ENCODE measurements at regions not wholly inside any gene's neighbourhood (a gene's known extent, or its start where the extent isn't known, plus 50 kb on each side); places are given as distances from the start of the nearest gene placed in this dataset.

DNA sequence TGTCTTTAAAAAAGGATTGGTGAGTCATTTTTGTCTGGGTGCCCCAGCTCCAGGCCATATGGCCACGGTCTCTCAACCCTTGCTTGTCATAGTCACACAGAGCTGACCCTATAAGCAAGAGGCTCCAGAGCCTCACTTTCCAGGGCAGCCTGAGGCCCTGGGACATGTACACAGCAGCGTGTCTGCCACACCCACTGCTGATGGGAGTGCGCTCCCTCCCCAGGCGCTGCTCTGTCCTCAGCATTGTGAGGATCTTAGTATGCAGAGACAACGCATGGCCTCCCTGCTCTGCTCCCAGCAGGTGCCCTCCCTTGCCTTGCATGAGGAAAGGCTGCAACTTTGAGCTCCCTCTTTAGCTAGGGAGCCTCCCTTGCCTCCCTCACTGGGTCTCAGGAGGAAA, 80.8 kb upstream of the CRHR1 start:
- Histone ChIP-seq H3K4me2 (no peak overlapping the region), H3K4me3 (no peak overlapping the region), H3K27me3 (no peaks in the 10 kb centered on the region), H3K9ac (no peak overlapping the region), H3K9me3 (replicated peaks in 1 of 11) (no peaks in the 10 kb centered on the region), H4K20me1 (peaks cover 0 to 22% (median 0%) of the 10 kb centered on the region in 11 experiments; a peak in 4 of 22 replicates), H3K4me1 (no peaks in the 10 kb centered on the region), H3K27ac (no peak overlapping the region), H3K36me3 (no peaks in the 10 kb centered on the region)
- no peak for TF ChIP-seq Cebpa-rat (IDR thresholded peaks at IDR 0.05)

DNA sequence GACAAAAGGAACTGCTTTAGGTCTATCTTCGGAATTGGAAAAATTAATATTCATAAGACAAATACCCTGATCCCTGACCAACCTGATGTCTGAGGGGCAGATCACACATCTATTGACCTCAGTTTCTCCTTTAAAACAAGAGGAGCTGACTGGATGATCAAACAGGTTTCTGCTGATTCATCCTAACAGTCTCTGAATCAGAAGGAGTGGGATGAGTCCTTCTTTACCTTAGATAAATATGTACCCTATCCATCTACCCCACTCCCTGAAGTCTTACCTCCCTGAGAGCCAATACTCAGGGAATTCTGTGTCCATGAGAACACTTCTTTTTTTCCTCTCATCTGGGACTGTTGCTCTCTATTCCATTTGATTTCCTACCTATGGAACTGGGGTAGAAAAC, 80.3 kb upstream of the CRHR1 start:
- H3K27ac ChIP-seq, result no peak overlapping the region

DNA sequence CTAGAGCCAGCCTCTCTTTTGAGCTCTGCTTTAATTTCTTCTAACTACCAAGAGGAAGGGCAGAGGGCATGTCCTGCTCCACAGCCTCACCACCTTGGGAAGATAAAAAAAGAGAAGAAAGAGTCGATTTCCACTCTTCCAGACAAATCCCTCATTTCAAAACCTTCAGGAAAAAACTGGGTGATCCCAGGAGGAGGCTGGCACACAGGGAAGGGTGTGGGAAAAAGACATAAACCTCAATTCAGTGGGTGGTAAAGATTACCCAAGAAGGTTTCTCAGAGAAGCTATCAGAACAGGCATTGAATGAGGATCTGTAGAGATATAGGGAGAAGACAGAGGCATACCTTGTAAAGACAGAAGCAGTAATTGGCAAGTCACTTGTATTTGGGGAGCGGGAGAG, 79.9 kb upstream of the CRHR1 start:
- no peak overlapping the region for H3K27ac ChIP-seq

More for the DNA sequence above, 80.3 kb upstream of the CRHR1 start:
- peaks cover 0 to 22% (median 0%) of the 10 kb centered on the region in 11 experiments; a peak in 4 of 22 replicates for H4K20me1 ChIP-seq
- H3K4me2 ChIP-seq, result no peak overlapping the region
- H3K36me3 ChIP-seq, result no peaks in the 10 kb centered on the region
- no peak overlapping the region for H3K4me3 ChIP-seq
- no peak overlapping the region for H3K9ac ChIP-seq
- H3K9me3 ChIP-seq (replicated peaks in 1 of 11), result no peaks in the 10 kb centered on the region
- H3K4me1 ChIP-seq, result no peaks in the 10 kb centered on the region
- no peak for TF ChIP-seq Cebpa-rat (IDR thresholded peaks at IDR 0.05)
- H3K27me3 ChIP-seq, result no peaks in the 10 kb centered on the region

DNA sequence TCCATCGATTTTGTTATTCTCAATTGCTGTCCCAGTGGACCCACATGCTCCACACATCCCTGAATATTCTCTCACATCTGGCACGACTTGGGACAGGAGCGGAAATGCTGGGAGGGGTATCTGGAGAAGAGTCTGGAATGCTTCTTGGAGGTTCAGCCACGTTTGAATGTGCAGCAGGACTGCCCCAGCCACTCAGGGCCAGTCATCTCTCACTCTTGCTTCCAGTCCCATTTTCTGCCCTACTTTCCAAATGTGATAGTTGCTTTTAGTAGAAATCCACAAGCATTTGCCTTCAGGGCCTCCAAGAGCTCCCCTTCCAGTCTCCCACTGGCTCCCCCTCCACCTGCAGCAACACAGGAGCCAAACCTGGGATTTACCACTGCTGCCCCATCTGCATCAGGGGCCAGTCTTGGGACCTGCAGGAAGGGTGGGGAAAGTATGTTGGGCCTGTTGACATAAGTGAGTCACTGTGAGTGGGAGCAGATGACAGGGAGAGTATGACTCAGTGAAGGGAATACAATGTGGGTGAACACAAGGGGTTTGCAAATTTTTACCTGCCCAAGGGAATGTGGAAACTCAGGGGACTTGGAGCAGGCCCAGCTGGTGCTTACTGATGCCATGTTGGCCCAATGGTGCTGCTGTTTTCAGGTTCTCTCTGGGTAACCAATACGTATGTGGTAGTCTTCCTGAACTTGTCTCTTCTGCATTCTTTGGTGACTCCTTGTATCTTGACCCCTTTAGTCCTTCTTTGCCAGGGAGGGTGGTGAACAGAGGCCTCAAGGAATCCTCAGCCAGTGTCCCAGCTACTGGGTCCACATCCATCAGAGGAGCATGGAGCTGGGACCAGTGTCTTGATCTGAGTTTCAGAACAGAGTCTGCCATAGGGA, 78.8 kb upstream of the CRHR1 start:
- H4K20me1 ChIP-seq, result peaks cover 0 to 22% (median 0%) of the 10 kb centered on the region in 11 experiments; a peak in 4 of 22 replicates
- H3K36me3 ChIP-seq, result no peaks in the 10 kb centered on the region
- no peak overlapping the region for H3K4me2 ChIP-seq
- peaks cover 0 to 8% (median 6%) of the 10 kb centered on the region in 10 experiments; a peak in 15 of 20 replicates for H3K4me1 ChIP-seq
- H3K9me3 ChIP-seq (replicated peaks in 1 of 11), result no peaks in the 10 kb centered on the region
- H3K27ac ChIP-seq, result no peak overlapping the region
- no peak for TF ChIP-seq Cebpa-rat (IDR thresholded peaks at IDR 0.05)
- H3K9ac ChIP-seq, result no peak overlapping the region
- H3K4me3 ChIP-seq, result no peak overlapping the region
- no peaks in the 10 kb centered on the region for H3K27me3 ChIP-seq

More for the DNA sequence above, 79.9 kb upstream of the CRHR1 start:
- Histone ChIP-seq H3K4me1 (no peaks in the 10 kb centered on the region), H3K4me2 (no peak overlapping the region), H3K9me3 (replicated peaks in 1 of 11) (no peaks in the 10 kb centered on the region), H3K9ac (no peak overlapping the region), H4K20me1 (peaks cover 0 to 22% (median 0%) of the 10 kb centered on the region in 11 experiments; a peak in 4 of 22 replicates), H3K27me3 (no peaks in the 10 kb centered on the region), H3K4me3 (no peak overlapping the region), H3K36me3 (no peaks in the 10 kb centered on the region)
- no peak for TF ChIP-seq Cebpa-rat (IDR thresholded peaks at IDR 0.05)

DNA sequence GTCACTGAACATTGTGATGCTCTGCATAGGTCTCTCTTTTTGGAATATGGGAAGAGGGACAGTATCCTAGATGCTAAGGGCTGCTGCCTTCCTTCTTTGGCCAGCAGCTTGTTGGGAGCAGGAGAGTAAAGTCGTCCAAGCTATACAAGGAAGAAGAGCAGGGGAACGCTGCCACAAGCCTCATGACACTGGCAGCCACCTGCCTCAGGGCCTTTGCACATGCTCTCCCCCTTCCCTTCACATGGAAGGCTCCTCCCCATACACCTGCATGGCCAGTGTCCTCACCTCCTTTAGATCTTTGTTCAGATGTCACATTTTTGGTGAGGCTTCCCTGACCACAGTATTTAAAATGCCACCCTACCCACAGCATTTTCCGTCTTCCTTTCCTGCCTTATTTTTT, 78.1 kb upstream of the CRHR1 start:
- Histone ChIP-seq H4K20me1 (peaks cover 0 to 22% (median 0%) of the 10 kb centered on the region in 11 experiments; a peak in 4 of 22 replicates), H3K4me2 (no peak overlapping the region), H3K36me3 (no peaks in the 10 kb centered on the region), H3K9me3 (replicated peaks in 1 of 11) (no peaks in the 10 kb centered on the region), H3K27me3 (no peaks in the 10 kb centered on the region), H3K27ac (no peak overlapping the region), H3K4me3 (no peak overlapping the region), H3K4me1 (peaks cover 0 to 11% (median 9%) of the 10 kb centered on the region in 10 experiments; a peak in 15 of 20 replicates), H3K9ac (no peak overlapping the region)
- no peak for TF ChIP-seq Cebpa-rat (IDR thresholded peaks at IDR 0.05)

DNA sequence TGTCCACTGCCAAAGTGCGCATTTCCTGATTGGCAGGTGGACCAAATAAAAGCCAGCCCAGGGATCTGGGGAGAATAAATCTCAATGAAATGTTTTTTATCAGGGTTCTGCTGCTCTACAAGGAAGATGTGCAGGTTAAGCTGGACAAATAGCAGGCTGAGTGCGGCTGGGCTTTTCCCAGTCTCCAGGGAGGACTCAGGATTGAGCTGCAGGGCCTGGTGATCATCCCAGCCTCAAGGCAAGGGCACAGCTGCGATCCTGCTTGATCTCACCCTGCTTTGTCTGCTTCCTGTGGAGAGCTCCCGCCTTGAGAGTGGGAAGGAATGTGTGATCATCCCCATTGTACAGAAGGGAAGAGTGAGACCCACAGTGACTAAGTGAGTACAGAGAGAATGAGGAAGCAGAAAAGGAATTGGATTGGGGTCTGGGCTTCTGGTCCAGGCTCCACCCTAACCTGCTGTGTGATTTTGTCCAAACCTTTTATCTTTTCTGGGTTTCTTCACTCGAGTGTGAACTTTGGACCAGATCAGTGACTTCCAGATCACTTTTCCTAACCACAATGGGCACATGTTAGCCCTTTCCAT, 75.3 kb upstream of the CRHR1 start:
- no peaks in the 10 kb centered on the region for H3K9me3 ChIP-seq (replicated peaks in 1 of 11)
- no peak overlapping the region for H3K4me3 ChIP-seq
- H3K27ac ChIP-seq, result no peak overlapping the region
- peaks cover 0 to 12% (median 0%) of the 10 kb centered on the region in 11 experiments; a peak in 3 of 22 replicates for H4K20me1 ChIP-seq
- no peak for TF ChIP-seq Cebpa-rat (IDR thresholded peaks at IDR 0.05)
- H3K36me3 ChIP-seq, result no peaks in the 10 kb centered on the region
- H3K9ac ChIP-seq, result no peak overlapping the region
- peaks cover 0 to 11% (median 9%) of the 10 kb centered on the region in 10 experiments; a peak in 15 of 20 replicates for H3K4me1 ChIP-seq
- H3K27me3 ChIP-seq, result no peaks in the 10 kb centered on the region
- H3K4me2 ChIP-seq, result no peak overlapping the region

DNA sequence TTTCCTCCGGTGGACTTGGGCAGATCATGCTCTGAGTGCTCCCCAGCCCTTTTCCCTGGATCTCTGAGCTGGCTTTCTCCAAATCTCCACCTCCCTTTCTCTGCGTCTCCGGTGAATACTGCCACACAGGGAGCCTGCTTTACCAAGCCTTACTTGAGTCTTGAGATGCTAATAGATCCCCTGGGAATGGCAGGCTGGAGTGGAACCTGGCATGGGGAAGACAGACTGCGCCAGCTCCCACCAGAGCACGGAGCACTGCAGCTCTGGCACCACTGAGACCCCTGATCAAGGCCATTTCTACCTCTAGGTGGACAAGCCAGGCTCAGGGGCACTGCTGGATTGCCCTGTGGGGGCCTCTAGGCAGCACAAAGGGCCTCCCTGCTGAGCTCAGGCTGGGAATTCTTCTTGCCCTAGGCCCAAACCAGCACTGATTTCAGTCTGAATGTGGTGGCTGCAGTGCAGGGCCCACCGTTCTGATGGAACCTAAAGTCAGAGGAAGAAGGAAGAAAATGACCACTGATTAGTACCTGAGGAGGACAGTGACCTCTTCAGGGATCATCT, 74.3 kb upstream of the CRHR1 start:
- Histone ChIP-seq H3K4me1 (peaks cover 0 to 11% (median 9%) of the 10 kb centered on the region in 10 experiments; a peak in 16 of 20 replicates), H3K9me3 (replicated peaks in 1 of 11) (no peaks in the 10 kb centered on the region), H3K9ac (no peak overlapping the region), H3K4me2 (peak overlapping the region in 9 of 11 experiments; percentile 8 to 46 (median 38); a peak in 15 of 22 replicates), H4K20me1 (peaks cover 0 to 10% (median 0%) of the 10 kb centered on the region in 11 experiments; a peak in 2 of 22 replicates), H3K36me3 (no peaks in the 10 kb centered on the region), H3K27ac (no peak overlapping the region), H3K4me3 (no peak overlapping the region), H3K27me3 (no peaks in the 10 kb centered on the region)
- no peak for TF ChIP-seq Cebpa-rat (IDR thresholded peaks at IDR 0.05)

DNA sequence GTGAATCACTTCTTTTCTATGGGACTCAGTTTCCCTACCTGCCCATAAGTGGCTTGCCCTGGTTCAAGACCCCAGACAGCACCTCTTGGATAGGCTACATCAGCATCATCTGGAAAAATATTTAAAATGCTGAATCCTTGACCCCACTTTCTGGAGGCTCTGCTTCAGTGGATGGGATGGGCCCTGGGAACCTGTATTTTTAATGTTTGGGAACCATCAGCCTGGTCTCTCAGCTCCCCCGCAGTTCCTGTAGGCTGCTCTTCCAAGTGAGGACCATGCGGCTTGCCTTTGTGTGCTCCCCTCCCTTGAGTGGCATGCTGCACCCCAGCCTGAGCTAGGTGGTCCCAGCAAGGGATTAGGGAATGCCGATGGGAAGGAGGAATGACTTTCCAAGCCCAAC, 68.3 kb upstream of the CRHR1 start:
- Histone ChIP-seq H3K27ac (no peak overlapping the region), H3K36me3 (no peaks in the 10 kb centered on the region), H3K4me3 (no peak overlapping the region), H3K4me2 (peak overlapping the region in 2 of 11 experiments; percentile 23 to 35; a peak in 2 of 22 replicates), H3K9me3 (replicated peaks in 1 of 11) (no peaks in the 10 kb centered on the region), H4K20me1 (peaks cover 0 to 4% (median 0%) of the 10 kb centered on the region in 11 experiments; a peak in 1 of 22 replicates), H3K9ac (no peak overlapping the region), H3K4me1 (peaks cover 0 to 16% (median 0%) of the 10 kb centered on the region in 10 experiments; a peak in 2 of 20 replicates), H3K27me3 (no peaks in the 10 kb centered on the region)
- no peak for TF ChIP-seq Cebpa-rat (IDR thresholded peaks at IDR 0.05)

DNA sequence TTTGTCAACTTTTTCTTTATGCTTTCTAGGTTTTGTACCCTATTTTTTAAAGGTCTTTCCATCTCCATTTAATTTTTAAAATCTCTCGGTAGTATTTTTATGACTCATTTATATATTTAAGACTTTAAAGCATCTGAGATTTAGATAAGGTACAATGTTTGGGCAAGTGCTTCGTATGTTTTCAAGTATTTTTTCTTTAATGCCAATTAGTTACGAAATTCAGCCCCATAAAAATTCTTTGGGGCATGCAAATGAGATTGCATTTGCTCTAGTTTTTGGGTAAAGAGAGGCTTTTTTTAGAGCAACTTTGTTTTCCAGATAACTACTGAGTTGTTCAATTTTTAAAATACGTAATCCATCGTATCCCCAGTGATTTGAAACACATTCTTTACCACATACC, 65.3 kb upstream of the CRHR1 start:
- H3K4me3 ChIP-seq, result no peak overlapping the region
- no peak overlapping the region for H3K4me2 ChIP-seq
- no peaks in the 10 kb centered on the region for H4K20me1 ChIP-seq
- no peaks in the 10 kb centered on the region for H3K27me3 ChIP-seq
- peaks cover under 1 to 8% (median 5%) of the 10 kb centered on the region in 11 experiments; a peak in 18 of 22 replicates for H3K9me3 ChIP-seq (replicated peaks in 1 of 11)
- peaks cover 0 to 16% (median 0%) of the 10 kb centered on the region in 10 experiments; a peak in 2 of 20 replicates for H3K4me1 ChIP-seq
- no peak overlapping the region for H3K9ac ChIP-seq
- TF ChIP-seq Cebpa-rat (IDR thresholded peaks at IDR 0.05), result no peak
- no peak overlapping the region for H3K27ac ChIP-seq
- no peaks in the 10 kb centered on the region for H3K36me3 ChIP-seq
